Activated T-cell treated with anti-CD3 and anti-CD28 coated beads, Interleukin-2, amount 50 U/mL, for 4 hours (primary cell): ENCODE measurements at regions not wholly inside any gene's neighbourhood (a gene's known extent, or its start where the extent isn't known, plus 50 kb on each side); places are given as distances from the start of the nearest gene placed in this dataset.

Source experiments
- ATAC-seq, 2 donors: fragments of 200-7000 bp; cut with Tn5 transposase; one replicate each; pipeline ENCODE4 v1.10.0; 2021
- DNase-seq: peaks from one replicate; pipeline ENCODE4 v3.0.0-alpha.2; 2020
- H3K27me3 Mint-ChIP-seq: one replicate; pipeline ENCODE4 v1.8.0; 2021; ENCODE audit warnings: low read depth, mixed read lengths
- H3K36me3 Mint-ChIP-seq: one replicate; pipeline ENCODE4 v1.8.0; 2022; ENCODE audit warnings: mixed read lengths; ENCODE audit not compliant: insufficient read depth
- H3K4me1 Mint-ChIP-seq: one replicate; pipeline ENCODE4 v1.8.0; 2021; ENCODE audit warnings: low read depth, mixed read lengths
- H3K4me3 Mint-ChIP-seq: one replicate; pipeline ENCODE4 v1.8.0; 2021; ENCODE audit warnings: mild to moderate bottlenecking, moderate library complexity, mixed read lengths
- H3K9me3 Mint-ChIP-seq: one replicate; pipeline ENCODE4 v1.8.0; 2021; ENCODE audit warnings: mixed read lengths

- peaks cover 4% of the 10 kb centered on the region for H3K9me3 Mint-ChIP-seq
- DNase-seq (no peak), ATAC-seq (no peak)
- no peaks in the 10 kb centered on the region for H3K27me3 Mint-ChIP-seq
- H3K36me3 Mint-ChIP-seq: peaks cover 2% of the 10 kb centered on the region
- peak overlapping the region; percentile 0 for H3K4me3 Mint-ChIP-seq
- peaks cover 83% of the 10 kb centered on the region for H3K4me1 Mint-ChIP-seq
Observed at GRCh38 chr1:23620605-23621004, 61.3 kb upstream of the ID3 start.

- no peaks in the 10 kb centered on the region for H3K27me3 Mint-ChIP-seq
- H3K36me3 Mint-ChIP-seq: peaks cover 1% of the 10 kb centered on the region
- DNase-seq (peak; percentile 89), ATAC-seq (peak; percentile 70 to 72)
- H3K4me1 Mint-ChIP-seq: peaks cover 88% of the 10 kb centered on the region
- peaks cover 4% of the 10 kb centered on the region for H3K9me3 Mint-ChIP-seq
- peak overlapping the region; percentile 69 for H3K4me3 Mint-ChIP-seq
Observed at GRCh38 chr1:23619299-23620188, 60.2 kb upstream of the ID3 start.

GRCh38 chr1:23618586-23619083 is 59.3 kb upstream of the ID3 start:
- Mint-ChIP-seq H3K27me3 (no peaks in the 10 kb centered on the region), H3K36me3 (no peaks in the 10 kb centered on the region), H3K9me3 (no peaks in the 10 kb centered on the region), H3K4me1 (peaks cover 88% of the 10 kb centered on the region), H3K4me3 (peak overlapping the region; percentile 62)
- no peak for DNase-seq
- no peak for ATAC-seq

- no peak overlapping the region for H3K4me3 Mint-ChIP-seq
Observed at GRCh38 chr1:23617084-23617521, 57.8 kb upstream of the ID3 start.

GRCh38 chr1:23616292-23616824 is 57.1 kb upstream of the ID3 start:
- no peaks in the 10 kb centered on the region for H3K27me3 Mint-ChIP-seq
- H3K36me3 Mint-ChIP-seq: no peaks in the 10 kb centered on the region
- ATAC-seq (no peak), DNase-seq (no peak)
- H3K4me3 Mint-ChIP-seq: no peak overlapping the region
- no peaks in the 10 kb centered on the region for H3K9me3 Mint-ChIP-seq
- H3K4me1 Mint-ChIP-seq: peaks cover 92% of the 10 kb centered on the region

More at GRCh38 chr1:23617084-23617521, 57.8 kb upstream of the ID3 start:
- Mint-ChIP-seq H3K9me3 (no peaks in the 10 kb centered on the region), H3K4me1 (peaks cover 93% of the 10 kb centered on the region), H3K27me3 (no peaks in the 10 kb centered on the region), H3K36me3 (no peaks in the 10 kb centered on the region)
- no peak for DNase-seq
- ATAC-seq: peak; percentile 30 to 54

GRCh38 chr1:23615852-23616251 is 56.6 kb upstream of the ID3 start:
- no peak for DNase-seq
- no peak for ATAC-seq
- Mint-ChIP-seq H3K9me3 (no peaks in the 10 kb centered on the region), H3K4me1 (peaks cover 89% of the 10 kb centered on the region), H3K27me3 (no peaks in the 10 kb centered on the region), H3K4me3 (no peak overlapping the region), H3K36me3 (no peaks in the 10 kb centered on the region)

- ATAC-seq (no peak), DNase-seq (no peak)
- Mint-ChIP-seq H3K4me1 (peaks cover 88% of the 10 kb centered on the region), H3K4me3 (no peak overlapping the region), H3K9me3 (no peaks in the 10 kb centered on the region), H3K36me3 (no peaks in the 10 kb centered on the region), H3K27me3 (no peaks in the 10 kb centered on the region)
Observed at GRCh38 chr1:23615423-23615822, 56.1 kb upstream of the ID3 start.

GRCh38 chr1:23614032-23614660 is 54.8 kb upstream of the ID3 start:
- Mint-ChIP-seq H3K4me3 (no peak overlapping the region), H3K4me1 (peaks cover 80% of the 10 kb centered on the region), H3K9me3 (no peaks in the 10 kb centered on the region), H3K27me3 (no peaks in the 10 kb centered on the region), H3K36me3 (no peaks in the 10 kb centered on the region)
- no peak for ATAC-seq
- no peak for DNase-seq

- no peaks in the 10 kb centered on the region for H3K36me3 Mint-ChIP-seq
- peak; percentile 51 for ATAC-seq
Observed at GRCh38 chr1:23613191-23614031, 54.1 kb upstream of the ID3 start.

GRCh38 chr1:23611601-23612327 is 52.5 kb upstream of the ID3 start:
- ATAC-seq: no peak
- Mint-ChIP-seq H3K4me3 (no peak overlapping the region), H3K36me3 (no peaks in the 10 kb centered on the region), H3K27me3 (no peaks in the 10 kb centered on the region), H3K9me3 (no peaks in the 10 kb centered on the region), H3K4me1 (peaks cover 77% of the 10 kb centered on the region)
- DNase-seq: no peak

More at GRCh38 chr1:23613191-23614031, 54.1 kb upstream of the ID3 start:
- Mint-ChIP-seq H3K4me3 (peak overlapping the region; percentile 24), H3K27me3 (no peaks in the 10 kb centered on the region), H3K4me1 (peaks cover 75% of the 10 kb centered on the region), H3K9me3 (no peaks in the 10 kb centered on the region)
- no peak for DNase-seq

GRCh38 chr1:23610677-23611076 is 51.4 kb upstream of the ID3 start:
- no peaks in the 10 kb centered on the region for H3K27me3 Mint-ChIP-seq
- DNase-seq (no peak), ATAC-seq (no peak)
- H3K36me3 Mint-ChIP-seq: no peaks in the 10 kb centered on the region
- peaks cover 74% of the 10 kb centered on the region for H3K4me1 Mint-ChIP-seq
- H3K4me3 Mint-ChIP-seq: no peak overlapping the region
- H3K9me3 Mint-ChIP-seq: no peaks in the 10 kb centered on the region

- Mint-ChIP-seq H3K27me3 (no peaks in the 10 kb centered on the region), H3K4me1 (peaks cover 67% of the 10 kb centered on the region), H3K36me3 (no peaks in the 10 kb centered on the region), H3K9me3 (no peaks in the 10 kb centered on the region), H3K4me3 (no peak overlapping the region)
- DNase-seq (no peak), ATAC-seq (no peak)
Observed at GRCh38 chr1:23609971-23610370, 50.7 kb upstream of the ID3 start.
